Lung (tissue), 11 donors: ENCODE measurements at regions not wholly inside any gene's neighbourhood (a gene's known extent, or its start where the extent isn't known, plus 50 kb on each side); places are given as distances from the start of the nearest gene placed in this dataset.

Experiments
- ATAC-seq: fragments of 200-7000 bp; cut with Tn5 transposase; one replicate; pipeline ENCODE4 v1.9.1; 2020; ENCODE audit warnings: moderate number of reproducible peaks; ENCODE audit not compliant: insufficient read depth, low FRiP score
- DNase-seq, 3 donors: peaks; one replicate each; pipeline ENCODE4 v3.0.0-alpha.2; 2013 to 2017
- H3K27ac ChIP-seq, 2 donors: one replicate each; pipeline ENCODE4 v1.5.1; 2013; ENCODE audit warnings: mild to moderate bottlenecking in 2 of 2, moderate library complexity in 2 of 2, control low read depth in 1 of 2, inconsistent platforms in 1 of 2, low read depth in 1 of 2, low read length in 1 of 2
- H3K27me3 ChIP-seq, 3 donors: one replicate each; pipeline ENCODE4 v1.5.1; 2013; ENCODE audit warnings: low read length in 2 of 3; ENCODE audit not compliant: control insufficient read depth in 3 of 3, insufficient read depth in 3 of 3
- H3K36me3 ChIP-seq, 4 donors: one replicate each; pipeline ENCODE4 v1.5.1; 2013; ENCODE audit warnings: low read length in 4 of 4, mild to moderate bottlenecking in 1 of 4, moderate library complexity in 1 of 4; ENCODE audit not compliant: control insufficient read depth in 4 of 4, insufficient read depth in 4 of 4
- H3K4me1 ChIP-seq, 5 donors: one replicate each; pipeline ENCODE4 v1.5.1; 2013; ENCODE audit warnings: low read length in 5 of 5, mild to moderate bottlenecking in 2 of 5, moderate library complexity in 1 of 5; ENCODE audit not compliant: control insufficient read depth in 5 of 5, insufficient read depth in 5 of 5
- H3K4me3 ChIP-seq: one replicate; pipeline ENCODE4 v1.5.1; 2013; ENCODE audit warnings: mild to moderate bottlenecking, control low read depth, moderate library complexity
- H3K9ac ChIP-seq, 2 donors: one replicate each; pipeline ENCODE4 v1.5.1; 2013; ENCODE audit warnings: low read length in 2 of 2, control low read depth in 1 of 2; ENCODE audit not compliant: insufficient read depth in 1 of 2
- H3K9me3 ChIP-seq, 4 donors: one replicate each; pipeline ENCODE4 v1.5.1; 2013; ENCODE audit warnings: low read length in 3 of 4, mild to moderate bottlenecking in 1 of 4, moderate library complexity in 1 of 4; ENCODE audit not compliant: control insufficient read depth in 4 of 4, insufficient read depth in 3 of 4
- WGBS, 2 donors: extraction: QIAGEN DNeasy Blood & Tissue Kit; methylation state at CpG; one replicate each; pipeline ENCODE4 v1.1.7; 2013; 5-methylcytosine and 5-hydroxymethylcytosine counted together
- TF ChIP-seq, protein P1 (sequence below): IDR thresholded peaks from 2 replicates; pipeline ENCODE4 v1.5.1; 2012; ENCODE audit warnings: mild to moderate bottlenecking; ENCODE audit errors: control extremely low read depth, extremely low read depth
- donor health status: control.
- donor health status: control.
- donor health status: Bipolar disorder and iron deficiency.
- donor health status: healthy.
- donor health status: DM: yes; HTN: yes; CAD: no.

DNA sequence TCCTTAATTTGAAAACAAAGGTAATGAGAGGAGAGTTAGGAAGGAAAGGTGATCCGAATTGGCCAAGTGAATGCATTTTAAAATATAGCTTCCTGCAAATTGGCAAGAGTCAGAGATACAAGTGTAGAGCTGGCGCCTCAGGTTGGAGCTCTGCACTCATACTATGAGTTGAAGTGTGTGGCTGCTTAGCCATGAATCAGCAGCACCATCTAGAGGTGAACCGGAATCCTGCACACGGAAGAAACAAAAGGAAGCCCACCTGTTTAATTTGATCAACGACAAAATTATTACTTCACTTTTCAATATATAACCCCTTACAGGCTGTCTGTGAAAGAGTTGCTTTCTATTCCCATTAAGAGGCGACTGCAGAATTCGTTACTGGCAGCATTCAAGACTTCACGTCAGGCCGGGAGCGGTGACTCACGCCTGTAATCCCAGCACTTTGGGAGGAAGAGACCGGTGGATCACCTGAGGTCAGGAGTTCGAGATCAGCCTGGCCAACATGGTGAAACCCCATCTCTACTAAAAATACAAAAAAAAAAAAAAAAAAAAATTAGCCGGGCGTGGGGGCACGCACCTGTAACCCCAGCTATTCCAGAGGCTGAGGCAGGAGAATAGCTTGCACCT lies 1253.7 kb upstream of the CDH8 start:
- WGBS, 2 donors = 48 to 52% methylated on average over 16 of the region's 16 CpGs
- TF ChIP-seq, protein P1, sequence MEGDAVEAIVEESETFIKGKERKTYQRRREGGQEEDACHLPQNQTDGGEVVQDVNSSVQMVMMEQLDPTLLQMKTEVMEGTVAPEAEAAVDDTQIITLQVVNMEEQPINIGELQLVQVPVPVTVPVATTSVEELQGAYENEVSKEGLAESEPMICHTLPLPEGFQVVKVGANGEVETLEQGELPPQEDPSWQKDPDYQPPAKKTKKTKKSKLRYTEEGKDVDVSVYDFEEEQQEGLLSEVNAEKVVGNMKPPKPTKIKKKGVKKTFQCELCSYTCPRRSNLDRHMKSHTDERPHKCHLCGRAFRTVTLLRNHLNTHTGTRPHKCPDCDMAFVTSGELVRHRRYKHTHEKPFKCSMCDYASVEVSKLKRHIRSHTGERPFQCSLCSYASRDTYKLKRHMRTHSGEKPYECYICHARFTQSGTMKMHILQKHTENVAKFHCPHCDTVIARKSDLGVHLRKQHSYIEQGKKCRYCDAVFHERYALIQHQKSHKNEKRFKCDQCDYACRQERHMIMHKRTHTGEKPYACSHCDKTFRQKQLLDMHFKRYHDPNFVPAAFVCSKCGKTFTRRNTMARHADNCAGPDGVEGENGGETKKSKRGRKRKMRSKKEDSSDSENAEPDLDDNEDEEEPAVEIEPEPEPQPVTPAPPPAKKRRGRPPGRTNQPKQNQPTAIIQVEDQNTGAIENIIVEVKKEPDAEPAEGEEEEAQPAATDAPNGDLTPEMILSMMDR = peak; percentile 16
- ATAC-seq = no peak

DNA sequence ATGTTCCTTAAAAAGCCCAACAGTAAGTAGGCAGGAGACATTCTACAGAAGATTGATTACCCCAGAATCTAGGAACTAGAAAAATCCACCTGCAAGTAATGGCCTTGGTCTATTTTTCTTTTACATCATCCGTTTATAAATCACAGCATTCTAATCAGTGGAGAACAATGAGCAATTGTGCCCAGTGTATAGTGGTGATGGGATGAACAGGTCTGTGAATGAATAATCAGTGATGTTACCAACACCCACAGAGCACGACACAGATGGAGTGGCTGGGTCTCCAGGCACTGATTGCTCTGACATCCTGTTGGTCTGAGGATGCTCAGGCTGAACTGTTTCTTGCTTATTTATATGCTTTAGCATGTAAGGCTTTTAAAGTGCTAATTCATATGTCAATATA lies 1251.2 kb upstream of the CDH8 start:
- WGBS, 2 donors = 59 to 64% methylated on average over 2 of the region's 2 CpGs
- Histone ChIP-seq H3K9me3 (no peaks in the 10 kb centered on the region), H3K9ac (no peak overlapping the region), H3K36me3 (no peaks in the 10 kb centered on the region), H3K4me1 (peaks cover 0 to 5% (median 0%) of the 10 kb centered on the region in 5 donors), H3K4me3 (no peak overlapping the region), H3K27me3 (no peaks in the 10 kb centered on the region), H3K27ac (no peak overlapping the region)
- no peak for ATAC-seq
- TF ChIP-seq, protein P1 = no peak
- DNase-seq = no peak

More for the DNA sequence above, 1253.7 kb upstream of the CDH8 start:
- no peaks in the 10 kb centered on the region for H3K27me3 ChIP-seq
- no peak overlapping the region for H3K9ac ChIP-seq
- H3K27ac ChIP-seq = no peak overlapping the region
- H3K4me3 ChIP-seq = no peak overlapping the region
- no peaks in the 10 kb centered on the region for H3K36me3 ChIP-seq
- H3K4me1 ChIP-seq = peaks cover 0 to 5% (median 0%) of the 10 kb centered on the region in 5 donors
- DNase-seq = peak; percentile 58 to 77 (median 58)
- no peaks in the 10 kb centered on the region for H3K9me3 ChIP-seq

DNA sequence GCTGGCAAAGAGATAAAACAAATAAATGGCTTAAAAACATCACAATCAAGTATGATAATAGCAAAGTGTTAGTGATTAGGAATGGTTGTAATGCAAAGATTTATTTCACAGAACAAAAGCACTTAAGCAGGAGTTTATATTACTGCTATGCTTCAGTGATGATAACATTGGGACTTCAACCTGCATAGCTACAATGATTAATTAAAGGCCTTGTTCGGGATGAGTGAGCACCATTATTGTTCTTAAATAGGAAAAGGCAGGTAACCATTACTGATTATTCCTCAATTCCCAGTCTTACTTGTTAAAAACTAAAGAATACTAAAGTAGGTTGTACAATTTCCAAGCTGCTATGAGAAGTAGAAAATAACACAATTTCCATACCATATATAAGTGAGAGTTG lies 1247.5 kb upstream of the CDH8 start:
- ATAC-seq (no peak), DNase-seq (no peak)
- TF ChIP-seq, protein P1 = no peak
- WGBS, 2 donors = 47 to 64% methylated on average over 1 of the region's 1 CpG
- H3K9me3 ChIP-seq = no peaks in the 10 kb centered on the region
- H3K4me1 ChIP-seq = peaks cover 0 to 3% (median 0%) of the 10 kb centered on the region in 5 donors
- no peak overlapping the region for H3K4me3 ChIP-seq
- H3K27me3 ChIP-seq = no peaks in the 10 kb centered on the region
- no peak overlapping the region for H3K27ac ChIP-seq
- H3K36me3 ChIP-seq = no peaks in the 10 kb centered on the region
- no peak overlapping the region for H3K9ac ChIP-seq

DNA sequence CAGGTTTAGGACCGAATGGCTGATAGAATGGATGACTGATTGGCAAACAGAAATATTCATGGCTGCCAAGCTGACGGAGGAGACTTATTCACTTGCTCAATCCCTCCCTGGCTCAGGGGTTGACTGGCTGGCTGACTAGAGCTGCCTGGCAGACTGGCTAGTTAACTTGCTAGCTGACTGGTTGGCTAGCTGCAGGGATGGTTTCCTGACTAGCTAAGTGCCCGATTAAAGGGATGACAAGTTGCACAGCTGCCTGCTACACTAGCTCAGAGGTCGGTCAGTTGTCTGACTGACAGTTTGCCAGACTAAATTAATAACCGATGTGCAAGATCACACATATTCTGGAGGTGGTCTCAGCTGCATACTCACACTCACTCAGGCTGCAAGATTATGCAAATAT lies 1208.4 kb upstream of the CDH8 start:
- 76 to 82% methylated on average over 5 of the region's 5 CpGs for WGBS, 2 donors

More for the DNA sequence above, 1208.4 kb upstream of the CDH8 start:
- TF ChIP-seq, protein P1 = no peak
- DNase-seq (no peak), ATAC-seq (no peak)
- Histone ChIP-seq H3K36me3 (no peaks in the 10 kb centered on the region), H3K4me1 (no peaks in the 10 kb centered on the region), H3K9ac (no peak overlapping the region), H3K27ac (no peak overlapping the region), H3K4me3 (no peak overlapping the region), H3K27me3 (no peaks in the 10 kb centered on the region), H3K9me3 (no peaks in the 10 kb centered on the region)
